GM21723 (cell line): ENCODE measurements at regions not wholly inside any gene's neighbourhood (a gene's known extent, or its start where the extent isn't known, plus 50 kb on each side); places are given as distances from the start of the nearest gene placed in this dataset.
A peak's percentile ranks its signal among the peaks of the same experiment; 100 is the strongest.
"Not testable (repeated sequence)": the region's sequence is repeated elsewhere in the genome, so short reads cannot be mapped to it uniquely, and the experiment has no call there.

ENCODE experiments used
- ATAC-seq: cut with Tn5 transposase; IDR thresholded peaks from one replicate; pipeline ENCODE4 v1.9.1; 2021; ENCODE audit warnings: mild to moderate bottlenecking, moderate library complexity; ENCODE audit not compliant: unreplicated experiment

DNA sequence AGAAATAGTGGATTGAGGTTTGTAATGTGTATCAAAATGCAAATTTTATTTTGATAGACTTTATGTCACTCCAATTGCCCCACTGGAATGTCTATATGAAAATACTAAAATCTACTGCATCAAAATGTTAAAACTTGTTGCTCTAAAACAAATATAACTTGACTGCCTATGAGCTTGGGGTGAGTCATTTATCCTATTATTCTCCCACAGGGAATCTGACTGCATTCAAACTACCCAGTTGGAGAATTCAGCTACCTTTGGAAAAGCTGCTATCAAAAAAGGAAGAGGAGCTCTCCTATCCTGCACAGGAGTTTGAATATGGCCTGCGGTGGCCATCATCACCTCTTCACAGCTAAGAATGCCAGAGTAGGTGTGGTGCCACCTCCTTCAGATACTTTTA lies 173.1 kb downstream of the KLHL28 start:
- ATAC-seq: no peak

DNA sequence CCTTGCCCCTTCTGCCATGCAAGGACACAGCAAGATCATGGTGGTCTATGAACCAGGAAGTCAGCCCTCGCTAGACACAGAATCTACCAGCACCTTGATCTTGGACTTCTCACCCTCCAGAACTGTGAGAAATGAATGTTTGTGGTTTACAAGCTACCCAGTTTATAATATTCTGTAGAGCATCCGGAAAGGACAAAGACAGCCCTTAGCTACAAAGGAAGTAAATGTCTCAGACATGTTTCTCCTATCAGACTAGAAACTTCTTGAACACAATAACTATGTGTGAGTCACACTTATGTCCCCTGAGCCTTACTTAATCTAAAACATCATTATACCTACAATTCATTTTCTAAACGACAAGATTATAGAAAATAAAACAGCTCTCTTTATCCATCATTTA lies 176.7 kb downstream of the KLHL28 start:
- no peak for ATAC-seq

DNA sequence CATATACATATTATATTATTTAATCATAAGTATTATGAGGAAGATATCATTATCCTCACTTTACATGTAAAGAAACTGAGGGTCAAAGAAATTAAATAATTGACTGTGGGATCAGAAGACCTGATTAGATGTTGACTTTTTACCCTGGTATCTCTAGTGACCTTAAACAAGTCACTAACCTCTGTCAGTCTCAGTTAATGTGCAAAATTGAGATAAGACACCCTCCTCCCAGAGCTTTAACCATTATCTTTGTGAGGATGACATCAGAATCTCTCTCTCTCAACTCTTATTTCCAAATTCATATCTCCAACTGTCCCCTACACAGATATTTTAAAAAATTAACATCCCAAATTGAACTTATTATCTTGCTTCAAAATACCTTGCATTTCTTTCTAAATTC lies 177.8 kb downstream of the KLHL28 start:
- no peak for ATAC-seq

DNA sequence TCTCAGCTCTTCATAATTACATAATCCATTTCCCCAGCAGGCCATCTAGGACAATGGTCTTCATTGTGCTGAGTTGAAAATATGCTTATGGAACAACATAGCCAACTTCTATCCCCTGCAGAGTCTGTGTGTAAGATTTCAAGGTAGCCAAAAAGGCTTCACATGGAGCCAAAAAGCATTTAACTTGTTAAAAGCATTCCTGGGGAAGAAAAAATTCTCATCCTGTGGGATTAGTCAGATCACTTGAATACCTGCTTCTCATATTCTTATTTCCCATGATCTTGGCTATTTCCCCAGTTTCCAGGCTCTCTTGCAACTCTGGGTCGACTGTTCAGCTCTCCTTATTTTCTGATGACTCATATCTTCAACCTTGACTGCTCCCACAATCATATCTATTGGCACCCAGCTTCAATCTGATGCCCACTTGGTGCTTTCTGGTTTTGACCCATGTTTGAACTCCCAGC lies 178.9 kb downstream of the KLHL28 start:
- ATAC-seq: no peak

DNA sequence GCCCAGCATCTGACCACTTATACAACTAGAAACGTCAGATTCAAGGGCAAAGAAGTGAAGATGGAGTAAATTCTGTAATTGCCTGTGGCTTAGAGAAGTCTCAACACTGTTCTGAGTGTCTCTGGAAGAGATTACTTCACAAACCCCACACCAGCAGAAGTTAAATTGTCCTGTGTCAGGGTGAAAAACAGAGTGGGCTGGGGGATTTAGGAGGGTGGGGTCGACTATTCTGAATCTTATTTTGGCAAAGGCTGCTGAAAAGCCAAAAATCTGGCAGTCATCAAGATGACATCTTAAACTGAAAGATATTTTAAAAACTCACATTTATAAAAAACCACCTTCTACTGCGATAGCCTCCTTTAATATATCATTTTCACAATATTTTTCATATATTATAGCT lies 180.8 kb downstream of the KLHL28 start:
- no peak for ATAC-seq

DNA sequence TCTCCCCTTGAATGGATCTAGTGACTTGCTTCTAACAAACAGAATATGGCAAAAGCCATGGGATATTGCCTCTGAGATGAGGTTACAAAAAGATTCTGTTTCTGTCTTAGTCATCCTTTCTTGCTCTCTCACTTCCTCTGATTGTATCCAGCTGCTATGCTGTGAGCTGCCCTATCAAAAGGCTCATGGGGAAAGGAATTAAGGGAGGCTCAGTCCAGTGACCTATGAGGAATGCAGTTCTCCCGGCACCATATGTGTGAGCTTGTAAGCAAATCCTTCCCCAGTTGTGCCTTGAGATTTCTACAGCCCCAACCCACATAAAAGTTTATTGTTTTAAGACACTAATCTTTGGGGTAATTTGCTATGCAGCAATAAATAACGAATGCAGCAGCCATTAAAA lies 183.1 kb downstream of the KLHL28 start:
- ATAC-seq: peak; percentile 62

DNA sequence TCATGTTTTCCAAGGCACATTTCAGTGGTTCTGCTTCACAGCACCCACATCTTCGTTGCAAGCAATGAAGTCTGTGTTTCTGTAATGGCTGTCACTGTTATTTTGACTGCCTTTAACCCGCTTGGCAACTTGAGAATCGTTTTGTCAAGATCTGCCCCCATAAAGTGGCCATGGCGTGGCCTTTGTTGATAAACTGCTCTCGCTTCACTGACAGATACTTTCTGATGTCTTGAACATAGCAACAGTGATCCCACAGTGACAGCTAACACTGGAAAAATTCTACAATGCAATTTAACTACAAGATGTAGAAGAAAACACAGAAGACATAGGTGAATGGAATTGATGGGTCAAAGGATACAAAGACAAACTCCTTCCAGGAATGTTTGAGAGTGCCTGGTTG lies 184.2 kb downstream of the KLHL28 start:
- no peak for ATAC-seq

DNA sequence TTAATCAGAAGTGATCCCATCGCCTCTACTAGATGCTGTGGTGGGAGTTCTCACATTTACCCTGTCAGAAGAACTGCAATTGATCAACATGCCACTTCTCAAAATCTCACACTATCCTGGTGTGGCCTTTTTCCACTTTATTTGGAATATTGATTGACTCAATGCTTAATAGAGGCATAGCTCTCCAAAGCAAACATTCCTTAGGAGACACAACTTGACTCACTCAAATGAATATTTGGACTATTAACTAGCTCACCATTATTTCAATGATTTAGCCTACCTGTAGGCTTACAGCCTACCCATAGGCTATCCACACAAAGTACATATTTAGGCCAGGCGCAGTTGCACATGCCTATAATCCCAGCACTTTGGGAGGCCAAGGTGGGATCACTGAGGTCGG lies 186.5 kb downstream of the KLHL28 start:
- no peak for ATAC-seq

DNA sequence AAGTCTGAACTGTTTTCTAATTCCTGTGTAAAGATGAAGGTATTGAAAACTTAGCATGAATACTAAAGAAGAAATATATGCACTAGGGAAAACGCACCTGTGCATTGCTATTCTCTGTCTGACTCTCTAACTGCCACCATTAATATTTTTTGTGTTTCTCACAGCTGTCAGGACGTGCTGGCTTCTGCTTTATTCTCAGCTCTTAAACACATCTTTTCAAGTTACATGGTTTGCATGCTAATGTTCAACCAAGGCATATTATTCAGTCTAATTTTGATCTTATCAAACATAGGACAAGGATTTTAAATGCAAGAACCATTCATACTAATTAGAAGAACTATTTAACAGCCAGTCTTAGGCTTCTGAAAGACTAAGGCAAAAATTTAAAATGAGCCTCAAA lies 187.4 kb downstream of the KLHL28 start:
- no peak for ATAC-seq

DNA sequence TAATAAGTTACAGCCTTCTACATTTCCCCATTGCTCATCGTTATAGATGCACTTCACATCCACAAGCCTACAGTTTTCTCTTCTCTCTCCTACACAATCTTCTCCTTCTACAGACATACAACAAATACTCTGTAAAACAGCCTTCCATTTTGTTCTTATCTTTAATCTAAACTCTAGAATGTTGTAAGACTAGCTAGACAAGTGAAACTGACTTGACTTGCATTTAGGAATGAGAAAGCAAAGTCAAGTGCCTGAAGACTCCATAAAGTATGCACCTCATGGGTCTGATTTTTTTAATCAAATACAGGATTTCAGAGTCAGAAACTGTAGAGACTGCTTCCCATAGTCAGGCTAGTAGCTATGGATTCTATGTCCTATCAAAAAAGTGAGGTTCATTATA lies 190.3 kb downstream of the KLHL28 start:
- no peak for ATAC-seq

DNA sequence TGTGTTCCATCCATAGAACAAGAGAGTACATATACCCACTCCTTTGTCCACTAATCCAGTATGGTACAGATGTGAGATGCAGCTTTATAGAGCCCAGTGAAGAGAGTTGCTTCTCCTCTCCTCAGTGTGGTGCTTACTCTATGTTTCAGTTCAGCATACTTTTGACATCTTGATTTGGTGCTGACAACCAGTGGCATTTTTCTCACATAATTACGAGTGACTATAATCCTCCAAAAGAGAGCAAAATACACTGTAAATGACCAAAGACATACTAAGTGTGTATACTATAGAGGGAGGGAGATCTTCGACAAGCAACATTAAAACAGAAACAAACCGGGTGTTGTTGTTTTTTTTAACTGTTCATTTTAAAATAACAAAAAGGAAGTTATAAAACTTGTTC lies 191.5 kb downstream of the KLHL28 start:
- no peak for ATAC-seq

DNA sequence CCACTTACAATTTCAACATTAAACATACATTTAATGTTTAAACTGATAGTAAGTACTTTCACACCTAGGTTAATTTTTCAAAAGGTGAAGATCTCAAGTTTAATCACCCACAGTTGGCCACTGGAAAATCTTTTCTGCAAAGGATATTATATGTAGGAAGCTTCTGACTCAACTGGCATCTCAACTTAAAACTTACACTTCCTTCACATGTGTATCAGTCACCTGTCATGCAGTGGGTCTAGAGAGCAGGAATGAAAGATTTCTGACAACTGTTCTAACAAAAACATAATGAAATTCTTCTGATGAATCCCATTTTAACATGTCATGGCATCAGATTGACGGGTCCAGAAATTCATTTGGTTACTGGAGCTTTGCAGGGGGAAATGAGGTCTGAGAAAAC lies 192.8 kb downstream of the KLHL28 start:
- ATAC-seq: no peak

DNA sequence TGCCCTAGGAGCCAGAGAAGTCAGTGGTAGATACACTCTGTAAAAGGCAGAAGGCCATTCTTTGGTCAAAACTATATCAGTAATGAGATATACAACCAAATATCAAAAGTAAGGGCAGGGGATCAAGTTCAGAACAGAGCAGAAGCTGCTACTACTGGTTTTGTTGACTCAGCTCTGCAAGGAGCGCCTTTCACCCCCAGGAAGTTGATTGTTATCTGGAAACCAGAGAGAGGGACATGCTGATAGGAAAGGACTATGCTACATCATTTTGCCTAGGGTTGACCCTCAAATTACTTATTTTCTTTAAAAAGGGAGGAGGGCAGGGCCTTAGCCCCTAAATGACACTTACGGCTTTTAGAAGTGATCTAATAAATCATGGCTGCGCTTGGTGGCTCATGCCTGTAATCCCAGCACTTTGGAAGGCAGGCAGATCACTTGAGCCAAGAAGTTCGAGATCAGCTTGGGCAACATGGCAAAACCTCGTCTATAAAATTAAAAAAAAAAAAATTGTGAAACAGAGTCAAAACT lies 194.0 kb downstream of the KLHL28 start:
- ATAC-seq: no peak

DNA sequence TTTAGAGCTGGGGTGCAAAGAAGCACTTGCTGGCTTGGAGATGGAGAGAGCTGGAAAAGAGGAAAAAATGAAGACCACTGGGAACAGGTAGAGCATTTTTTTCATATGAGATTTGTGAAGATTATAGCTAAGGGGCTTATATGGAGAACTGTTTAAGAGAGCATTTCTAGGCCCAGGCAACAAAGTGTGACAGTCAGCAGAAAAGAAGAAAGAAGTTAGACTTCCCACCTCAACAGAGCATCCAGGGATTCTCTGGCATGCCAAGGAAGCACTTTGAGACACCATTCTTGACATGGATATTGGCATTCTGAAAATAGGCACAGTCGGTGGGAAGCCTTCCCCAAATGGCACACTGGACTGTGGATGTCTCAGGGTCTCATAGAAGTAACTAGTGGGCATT lies 195.5 kb downstream of the KLHL28 start:
- ATAC-seq: no peak

DNA sequence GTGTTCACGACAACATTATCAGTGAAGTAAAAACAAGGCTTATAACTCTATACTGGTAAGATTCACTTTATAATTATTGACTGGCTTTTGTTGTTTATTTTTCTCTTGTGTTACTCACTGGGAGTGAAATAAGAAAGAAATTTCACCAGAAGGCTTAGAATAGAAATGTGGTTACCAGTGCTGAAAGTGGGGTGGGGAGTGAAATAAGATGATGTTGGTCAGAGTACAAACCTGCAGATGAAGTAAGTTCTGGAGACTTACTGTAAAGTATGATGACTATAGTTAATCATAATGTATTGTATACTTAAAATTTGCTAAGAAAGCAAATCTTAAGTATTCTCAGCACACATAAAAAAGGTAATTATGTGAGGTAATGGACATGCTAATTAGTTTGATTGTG lies 198.4 kb downstream of the KLHL28 start:
- ATAC-seq: no peak

DNA sequence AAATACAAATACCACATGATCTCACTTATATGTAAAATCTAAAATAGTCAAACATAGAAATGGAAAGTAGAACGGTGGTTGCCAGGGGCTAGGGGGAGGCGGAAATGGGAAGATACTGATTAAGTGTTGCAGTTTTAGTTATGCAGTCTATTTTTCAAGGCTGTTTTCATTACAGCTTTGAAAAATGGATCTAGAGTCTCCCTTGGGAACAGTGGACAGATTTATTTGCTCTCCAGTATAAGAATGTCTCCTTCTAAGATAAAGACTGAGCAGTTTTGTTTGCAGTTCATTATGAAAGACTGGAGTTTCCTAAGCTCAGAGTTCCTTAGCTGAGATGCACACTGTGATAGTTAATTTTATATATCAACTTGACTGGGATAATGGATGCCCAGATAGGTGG lies 202.5 kb downstream of the KLHL28 start:
- no peak for ATAC-seq

DNA sequence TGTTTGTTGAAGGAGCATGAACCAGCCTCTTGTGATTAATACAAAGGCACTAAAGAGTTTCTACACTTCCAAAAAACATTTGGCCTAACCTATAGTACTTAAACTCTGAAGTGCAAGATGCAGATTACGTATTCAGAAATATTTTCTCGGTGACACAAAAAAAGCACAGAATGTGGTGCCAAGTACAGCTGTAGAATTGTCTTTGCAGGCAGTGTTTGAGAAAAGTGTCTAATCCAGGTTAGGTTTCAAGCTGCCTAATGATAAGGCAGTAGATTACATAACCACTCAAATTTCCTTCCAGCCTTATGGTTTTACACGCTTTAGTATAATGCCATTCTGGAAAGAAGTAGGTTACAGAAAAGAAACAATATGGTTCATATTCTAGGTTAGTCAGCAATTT lies 205.2 kb downstream of the KLHL28 start:
- ATAC-seq: no peak

DNA sequence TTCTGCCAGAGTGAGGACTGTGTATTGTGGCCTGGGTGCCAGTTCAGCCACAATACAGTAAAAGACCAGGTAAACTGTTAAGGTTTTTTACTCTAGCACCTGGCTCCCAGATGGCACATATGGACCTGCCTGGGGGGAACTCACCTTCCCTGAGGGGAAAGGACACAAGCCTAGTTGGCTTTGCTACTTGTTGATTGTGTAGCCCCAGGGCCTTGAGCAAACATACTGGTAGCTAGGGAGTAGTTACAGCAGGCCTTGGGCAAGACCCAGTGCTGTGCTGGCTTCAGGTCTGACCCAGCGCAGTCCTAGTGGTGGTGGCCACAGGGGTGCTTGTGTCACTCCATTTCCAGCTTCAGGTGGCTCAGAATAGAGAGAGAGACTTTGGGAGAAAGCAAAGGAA lies 216.4 kb downstream of the KLHL28 start:
- no peak for ATAC-seq

DNA sequence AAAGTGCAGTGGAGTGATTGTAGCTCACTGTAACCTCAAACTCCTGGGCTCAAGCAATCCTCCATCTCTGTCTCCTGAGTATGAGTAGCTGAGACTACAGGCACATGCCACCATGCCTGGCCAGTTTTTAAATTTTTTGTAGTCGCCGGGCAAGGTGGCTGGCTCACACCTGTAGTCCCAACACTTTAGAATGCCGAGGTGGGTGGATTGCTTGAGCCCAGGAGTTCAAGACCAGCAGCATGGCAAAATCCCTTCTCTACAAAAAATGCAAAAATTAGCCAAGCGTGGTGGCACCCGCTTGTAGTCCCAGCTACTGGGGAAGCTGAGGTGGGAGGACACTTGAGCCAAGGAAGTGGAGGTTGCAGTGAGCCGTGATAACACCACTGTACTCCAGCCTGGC lies 219.5 kb downstream of the KLHL28 start:
- no peak for ATAC-seq

DNA sequence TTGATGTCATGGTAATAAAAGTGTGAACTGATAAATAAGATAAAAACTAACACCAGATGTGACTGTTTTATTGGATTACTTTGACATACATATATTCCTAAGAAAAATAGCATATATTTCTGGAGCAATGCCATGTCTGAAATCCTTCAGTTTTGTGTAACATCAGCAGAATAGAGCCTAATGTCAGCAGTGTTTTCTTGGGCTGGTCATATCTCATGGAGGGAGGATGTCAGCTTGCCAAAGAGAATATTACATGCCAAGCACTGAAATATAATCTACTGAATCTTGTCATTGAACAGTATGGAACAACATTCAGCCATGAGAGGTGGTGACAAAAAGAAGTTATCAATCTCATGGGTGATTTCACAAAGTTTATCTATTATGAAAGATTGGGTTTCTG lies 220.3 kb downstream of the KLHL28 start:
- no peak for ATAC-seq

DNA sequence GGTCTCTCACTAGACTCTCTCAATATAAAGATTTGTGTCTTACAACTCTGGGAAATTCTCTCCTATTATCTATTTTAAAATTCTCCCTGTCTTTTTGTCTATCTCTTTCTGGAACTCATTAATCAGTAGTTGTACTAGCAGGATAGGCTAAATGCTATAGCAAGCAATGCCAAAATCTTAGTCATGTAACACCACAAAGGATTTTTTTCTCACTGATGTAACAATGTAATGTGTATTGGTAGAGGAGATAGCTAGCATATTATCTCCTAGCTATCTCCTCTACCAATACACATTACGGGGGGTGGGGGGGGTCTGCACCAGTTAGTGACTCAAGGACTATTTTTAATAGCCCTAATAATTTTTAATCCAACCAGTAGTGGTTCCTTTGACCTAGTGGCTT lies 225.4 kb downstream of the KLHL28 start:
- ATAC-seq: no peak

DNA sequence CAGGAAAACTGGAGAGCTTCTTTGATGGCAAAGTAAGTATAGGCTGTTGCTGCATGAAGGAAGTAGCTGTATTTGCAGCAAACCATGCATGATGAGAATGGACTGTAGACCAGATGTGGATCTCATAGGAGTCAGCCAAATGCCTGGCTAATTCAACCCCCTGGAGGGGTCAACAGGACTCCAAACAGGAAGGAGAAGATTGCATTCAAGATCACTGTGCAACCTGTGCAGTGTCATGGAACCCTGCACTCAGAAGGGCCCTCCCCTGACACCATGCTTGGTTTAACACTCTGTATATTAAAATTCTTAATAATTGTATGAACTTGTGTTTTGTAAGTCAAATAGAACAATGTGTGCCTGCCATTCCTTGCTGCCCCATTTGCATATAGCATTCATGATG lies 225.1 kb upstream of the FSCB start:
- ATAC-seq: no peak

DNA sequence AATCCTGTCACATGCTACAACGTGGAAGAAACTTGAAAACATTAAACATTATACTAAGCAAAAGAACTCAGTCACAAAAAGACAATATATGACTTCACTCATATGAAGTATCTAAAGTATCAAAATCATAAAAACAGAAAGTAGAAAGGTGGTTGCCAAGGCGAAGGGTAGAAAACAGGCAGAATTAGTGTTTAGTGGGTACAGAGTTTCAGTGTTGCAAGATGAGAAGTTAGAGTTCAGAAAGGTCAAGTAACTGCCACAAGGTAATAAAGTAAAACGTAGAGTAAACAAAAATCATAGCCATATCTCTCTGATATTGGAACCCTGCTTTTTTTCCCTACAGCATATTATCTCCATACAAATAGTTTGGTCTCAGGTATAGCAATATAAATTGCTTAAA lies 223.8 kb upstream of the FSCB start:
- no peak for ATAC-seq

DNA sequence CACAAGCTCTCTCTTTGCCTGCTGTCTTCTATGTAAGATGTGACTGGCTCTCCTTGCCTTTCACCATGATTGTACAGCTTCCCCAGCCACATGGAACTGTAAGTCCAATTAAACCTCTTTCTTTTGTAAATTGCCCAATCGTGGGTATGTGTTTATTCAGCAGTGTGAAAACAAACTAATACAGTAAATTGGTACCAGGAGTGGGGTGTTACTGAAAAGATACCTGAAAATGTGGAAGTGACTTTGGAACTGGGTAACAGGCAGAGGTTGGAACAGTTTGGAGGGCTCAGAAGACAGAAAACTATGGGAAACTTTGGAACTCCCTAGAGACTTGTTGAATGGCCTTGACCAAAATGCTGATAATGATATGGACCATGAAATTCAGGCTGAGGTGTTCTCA lies 214.3 kb upstream of the FSCB start:
- not testable (repeated sequence) for ATAC-seq
